ENCODE measurements at regions not wholly inside any gene's neighbourhood (a gene's known extent, or its start where the extent isn't known, plus 50 kb on each side); places are given as distances from the start of the nearest gene placed in this dataset.

GRCh38 chr18:70448588-70448987, 159.7 kb downstream of the SOCS6 start:
- H3K4me3 ChIP-seq (ENCODE audit: low read depth in 1 of 2, low read length in 2 of 2), result no peak overlapping the region
- H2AFZ ChIP-seq (ENCODE audit: low read depth, low read length), result no peak overlapping the region

GRCh38 chr18:70446063-70446462, 157.2 kb downstream of the SOCS6 start:
- DNase-seq, result no peak
- H3K79me2 ChIP-seq (ENCODE audit: insufficient read depth, low read length), result no peaks in the 10 kb centered on the region
- no peak overlapping the region for H3K4me2 ChIP-seq (ENCODE audit: insufficient read depth, low read length)
- H3K4me3 ChIP-seq (ENCODE audit: low read depth in 1 of 2, low read length in 2 of 2), result no peak overlapping the region
- no peaks in the 10 kb centered on the region for H3K4me1 ChIP-seq (ENCODE audit: insufficient read depth, low read length)
- peaks cover 16% of the 10 kb centered on the region for H3K9me3 ChIP-seq (ENCODE audit: insufficient read depth, low read length, severe bottlenecking)
- H3K9ac ChIP-seq (ENCODE audit: low read depth, low read length), result no peak overlapping the region
- H3K27ac ChIP-seq (ENCODE audit: low read length), result no peak overlapping the region
- H2AFZ ChIP-seq (ENCODE audit: low read depth, low read length), result no peak overlapping the region
- H4K20me1 ChIP-seq (ENCODE audit: insufficient read depth, low read length), result no peaks in the 10 kb centered on the region
- H3K36me3 ChIP-seq (ENCODE audit: insufficient read depth, low read length), result no peaks in the 10 kb centered on the region
- no peaks in the 10 kb centered on the region for H3K27me3 ChIP-seq (ENCODE audit: insufficient read depth, low read length, poor library complexity)
- TF ChIP-seq EZH2 (IDR thresholded peaks at IDR 0.05; ENCODE audit: borderline replicate concordance, low read depth, low read length, severe bottlenecking) (no peak), CTCF (IDR thresholded peaks at IDR 0.05; ENCODE audit: borderline replicate concordance, extremely low read depth, low read length, poor library complexity, severe bottlenecking) (no peak)
- no peak for ATAC-seq (ENCODE audit: insufficient read depth, low read depth)

More at GRCh38 chr18:70448588-70448987, 159.7 kb downstream of the SOCS6 start:
- no peaks in the 10 kb centered on the region for H4K20me1 ChIP-seq (ENCODE audit: insufficient read depth, low read length)
- H3K4me1 ChIP-seq (ENCODE audit: insufficient read depth, low read length), result no peaks in the 10 kb centered on the region
- H3K9ac ChIP-seq (ENCODE audit: low read depth, low read length), result no peak overlapping the region
- no peaks in the 10 kb centered on the region for H3K79me2 ChIP-seq (ENCODE audit: insufficient read depth, low read length)
- no peaks in the 10 kb centered on the region for H3K27me3 ChIP-seq (ENCODE audit: insufficient read depth, low read length, poor library complexity)
- H3K9me3 ChIP-seq (ENCODE audit: insufficient read depth, low read length, severe bottlenecking), result peaks cover 3% of the 10 kb centered on the region
- H3K4me2 ChIP-seq (ENCODE audit: insufficient read depth, low read length), result no peak overlapping the region
- no peaks in the 10 kb centered on the region for H3K36me3 ChIP-seq (ENCODE audit: insufficient read depth, low read length)
- no peak overlapping the region for H3K27ac ChIP-seq (ENCODE audit: low read length)
- ATAC-seq (ENCODE audit: insufficient read depth, low read depth) (no peak), DNase-seq (no peak)
- TF ChIP-seq CTCF (IDR thresholded peaks at IDR 0.05; ENCODE audit: borderline replicate concordance, extremely low read depth, low read length, poor library complexity, severe bottlenecking) (no peak), EZH2 (IDR thresholded peaks at IDR 0.05; ENCODE audit: borderline replicate concordance, low read depth, low read length, severe bottlenecking) (no peak)

GRCh38 chr18:70442933-70443332, 154.1 kb downstream of the SOCS6 start:
- H3K4me2 ChIP-seq (ENCODE audit: insufficient read depth, low read length), result no peak overlapping the region
- no peaks in the 10 kb centered on the region for H3K36me3 ChIP-seq (ENCODE audit: insufficient read depth, low read length)
- no peak overlapping the region for H2AFZ ChIP-seq (ENCODE audit: low read depth, low read length)
- no peak overlapping the region for H3K27ac ChIP-seq (ENCODE audit: low read length)
- H3K4me1 ChIP-seq (ENCODE audit: insufficient read depth, low read length), result no peaks in the 10 kb centered on the region
- DNase-seq (no peak), ATAC-seq (ENCODE audit: insufficient read depth, low read depth) (no peak)
- no peaks in the 10 kb centered on the region for H3K27me3 ChIP-seq (ENCODE audit: insufficient read depth, low read length, poor library complexity)
- H3K79me2 ChIP-seq (ENCODE audit: insufficient read depth, low read length), result no peaks in the 10 kb centered on the region
- no peak overlapping the region for H3K4me3 ChIP-seq (ENCODE audit: low read depth in 1 of 2, low read length in 2 of 2)
- no peaks in the 10 kb centered on the region for H4K20me1 ChIP-seq (ENCODE audit: insufficient read depth, low read length)
- TF ChIP-seq CTCF (IDR thresholded peaks at IDR 0.05; ENCODE audit: borderline replicate concordance, extremely low read depth, low read length, poor library complexity, severe bottlenecking), result no peak
- TF ChIP-seq EZH2 (IDR thresholded peaks at IDR 0.05; ENCODE audit: borderline replicate concordance, low read depth, low read length, severe bottlenecking), result no peak
- peaks cover 16% of the 10 kb centered on the region for H3K9me3 ChIP-seq (ENCODE audit: insufficient read depth, low read length, severe bottlenecking)
- no peak overlapping the region for H3K9ac ChIP-seq (ENCODE audit: low read depth, low read length)
